KBM-7 (cell line): ENCODE measurements at regions not wholly inside any gene's neighbourhood (a gene's known extent, or its start where the extent isn't known, plus 50 kb on each side); places are given as distances from the start of the nearest gene placed in this dataset.
"Not testable (repeated sequence)": the region's sequence is repeated elsewhere in the genome, so short reads cannot be mapped to it uniquely, and the experiment has no call there.

Experiments
- DNase-seq: peaks from one replicate; pipeline ENCODE4 v3.0.0-alpha.2; 2015
- in situ Hi-C: fragments of 300-500 bp; cut with MboI; formaldehyde crosslinking; loops from 2 replicates; pipeline ENCODE4 v1.14.3; 2020; ENCODE audit warnings: low sequenced_read_pairs, low pct_unique_long_range_greater_than_20kb, mixed read lengths

DNA sequence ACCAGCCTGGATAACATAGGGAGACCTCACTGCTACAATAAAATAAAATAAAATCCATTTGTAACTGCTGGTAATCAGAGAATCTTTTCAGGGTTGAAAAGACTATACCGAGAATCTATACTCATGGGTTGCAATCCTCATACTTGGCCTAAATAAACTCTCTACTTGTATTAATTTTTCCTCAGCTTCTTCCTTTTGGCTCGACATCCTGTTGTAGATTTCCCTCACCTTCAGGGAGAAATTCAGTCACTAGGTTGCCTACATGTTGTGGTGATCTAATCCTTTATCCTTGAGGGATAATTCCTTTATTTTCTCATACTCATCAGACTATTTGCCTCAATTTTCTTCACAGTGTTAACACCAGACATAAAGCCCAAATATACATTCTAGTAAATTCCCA, 1093.4 kb downstream of the SORCS3 start:
- in situ Hi-C loops = no loop called here
- no peak for DNase-seq

DNA sequence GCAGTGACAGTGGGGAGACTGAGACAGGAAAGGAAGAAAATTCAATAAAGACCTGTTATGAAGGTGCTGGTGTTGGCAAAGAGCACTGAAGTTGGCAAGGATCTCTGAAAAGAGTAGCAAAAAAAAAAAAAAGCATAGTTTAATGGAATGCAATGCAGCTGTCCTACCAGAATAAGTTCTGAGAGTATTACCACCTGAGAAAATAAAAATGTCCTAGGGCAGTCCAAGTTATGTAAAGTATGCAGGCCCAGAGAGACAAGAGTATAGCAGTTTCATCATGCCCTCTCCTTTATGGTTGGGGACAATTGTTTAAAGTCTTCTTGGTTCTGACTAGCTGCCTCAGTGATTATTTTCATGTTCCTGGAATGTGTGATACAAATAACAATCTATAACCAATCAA, 1092.8 kb downstream of the SORCS3 start:
- no peak for DNase-seq
- in situ Hi-C loops = no loop called here

DNA sequence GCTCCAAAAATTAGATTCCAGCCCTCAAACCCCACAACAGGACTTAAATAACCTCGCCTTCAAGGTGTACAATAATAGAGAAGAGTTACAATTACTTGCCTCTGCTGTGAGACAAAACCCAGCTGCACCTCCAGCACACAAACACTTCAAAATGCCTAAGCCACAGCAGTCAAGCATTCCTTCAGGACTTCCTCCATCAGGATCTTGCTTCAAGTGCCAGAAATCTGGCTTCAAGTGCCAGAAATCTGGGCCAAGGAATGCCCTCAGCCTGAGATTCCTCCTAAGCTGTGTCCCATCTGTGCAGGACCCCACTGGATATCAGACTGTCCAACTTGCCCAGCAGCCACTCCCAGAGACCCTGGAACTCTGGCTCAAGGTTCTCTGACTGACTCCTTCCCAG, 1088.3 kb downstream of the SORCS3 start:
- DNase-seq = no peak
- in situ Hi-C loops = no loop called here

DNA sequence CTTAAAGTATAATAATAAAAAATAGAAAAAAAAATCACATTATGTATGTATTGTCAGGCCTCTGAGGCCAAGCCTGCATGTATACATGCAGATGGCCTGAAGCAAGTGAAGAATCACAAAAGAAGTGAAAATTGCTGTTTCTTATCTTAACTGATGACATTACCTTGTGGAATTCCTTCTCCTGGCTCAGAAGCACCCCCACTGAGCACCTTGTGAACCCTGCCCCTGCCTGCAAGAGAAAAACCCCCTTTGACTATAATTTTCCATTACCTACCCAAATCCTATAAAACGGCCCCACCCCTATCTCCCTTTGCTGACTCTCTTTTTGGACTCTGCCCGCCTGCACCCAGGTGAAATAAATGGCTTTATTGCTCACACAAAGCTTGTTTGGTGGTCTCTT, 1086.5 kb downstream of the SORCS3 start:
- DNase-seq, in situ Hi-C loops: not testable (repeated sequence)

- no peak for DNase-seq
- in situ Hi-C loops = no loop called here
These were observed 1086.0 kb downstream of the SORCS3 start for GRCh38 chr10:105727131-105727530.

DNA sequence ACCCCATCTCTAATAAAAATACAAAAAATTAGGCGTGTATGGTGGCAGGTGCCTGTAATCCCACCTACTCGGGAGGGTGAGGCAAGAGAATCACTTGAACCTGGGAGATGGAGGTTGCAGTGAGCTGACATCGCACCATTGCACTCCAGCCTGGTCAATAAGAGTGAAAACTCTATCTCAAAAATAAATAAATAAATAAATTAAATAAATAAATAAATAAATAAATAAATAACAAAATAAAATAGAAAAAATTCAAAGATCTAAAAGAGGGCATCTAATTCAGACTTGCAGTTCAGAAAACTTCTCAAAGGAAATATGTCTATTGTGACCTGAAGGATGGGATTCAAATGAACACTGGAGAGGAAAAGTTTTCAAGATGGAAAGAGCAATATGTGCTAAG, 1085.1 kb downstream of the SORCS3 start:
- in situ Hi-C loops = no loop called here
- DNase-seq = no peak

- DNase-seq = no peak
- in situ Hi-C loops = no loop called here
These were observed 1083.9 kb downstream of the SORCS3 start for GRCh38 chr10:105725007-105725406.

DNA sequence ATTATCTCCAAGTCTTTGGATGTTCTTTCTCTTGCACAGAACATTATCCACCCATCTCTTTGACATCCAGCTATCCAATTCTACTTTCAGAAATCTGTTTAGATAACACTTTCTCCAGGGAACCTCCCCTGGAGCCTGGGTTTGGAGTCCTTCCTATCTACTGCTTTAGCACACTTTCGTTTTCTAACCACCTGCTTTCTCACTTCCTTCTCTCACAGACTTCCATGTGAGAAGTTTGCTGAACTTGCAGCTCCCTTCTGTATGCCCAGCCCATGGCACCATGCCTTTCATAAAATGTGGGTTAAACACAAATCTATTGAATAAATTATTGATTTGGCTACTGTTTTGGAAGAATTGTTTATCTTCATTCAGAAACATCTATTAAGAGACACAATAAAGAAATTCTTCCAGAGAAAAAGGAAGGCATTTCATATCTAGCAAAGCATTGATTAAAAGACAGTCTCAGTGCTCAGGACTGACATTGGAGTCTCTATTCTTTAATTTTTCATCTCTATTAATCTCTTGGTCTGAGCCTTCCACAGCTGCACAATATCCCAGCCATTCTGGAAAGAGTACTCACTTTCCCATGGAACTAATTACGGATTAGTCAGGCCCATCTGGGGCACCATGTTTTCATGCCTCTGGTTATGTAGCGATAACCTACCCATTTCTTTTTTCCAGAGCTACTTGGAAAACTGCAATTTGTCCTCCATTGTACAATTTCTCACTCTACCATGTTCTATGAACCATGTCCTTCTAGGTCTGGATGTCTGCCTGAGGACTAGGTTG, 1077.3 kb downstream of the SORCS3 start:
- in situ Hi-C loops = no loop called here
- DNase-seq = no peak

DNA sequence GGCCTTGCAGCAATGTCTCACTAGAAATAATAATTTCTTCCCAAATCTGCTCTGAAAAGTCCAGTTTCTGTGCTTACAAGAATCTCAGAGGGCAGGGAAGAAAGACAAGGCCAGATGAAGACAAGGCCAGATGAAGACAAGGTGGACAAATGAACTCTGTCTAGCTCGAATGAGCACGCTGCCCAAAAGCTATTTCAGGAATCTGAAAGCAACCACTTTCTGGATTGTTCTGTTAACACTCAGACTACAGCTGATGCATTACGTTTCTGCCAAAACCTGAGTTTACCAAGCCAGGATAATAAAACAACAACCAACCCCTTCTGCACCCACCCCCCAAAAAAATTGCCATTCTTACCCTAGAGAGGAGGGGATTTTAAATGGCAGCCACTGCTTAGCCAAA, 1073.6 kb downstream of the SORCS3 start:
- DNase-seq = no peak
- in situ Hi-C loops = no loop called here

- no peak for DNase-seq
- in situ Hi-C loops = no loop called here
These were observed 1066.5 kb downstream of the SORCS3 start for GRCh38 chr10:105707603-105708002.

DNA sequence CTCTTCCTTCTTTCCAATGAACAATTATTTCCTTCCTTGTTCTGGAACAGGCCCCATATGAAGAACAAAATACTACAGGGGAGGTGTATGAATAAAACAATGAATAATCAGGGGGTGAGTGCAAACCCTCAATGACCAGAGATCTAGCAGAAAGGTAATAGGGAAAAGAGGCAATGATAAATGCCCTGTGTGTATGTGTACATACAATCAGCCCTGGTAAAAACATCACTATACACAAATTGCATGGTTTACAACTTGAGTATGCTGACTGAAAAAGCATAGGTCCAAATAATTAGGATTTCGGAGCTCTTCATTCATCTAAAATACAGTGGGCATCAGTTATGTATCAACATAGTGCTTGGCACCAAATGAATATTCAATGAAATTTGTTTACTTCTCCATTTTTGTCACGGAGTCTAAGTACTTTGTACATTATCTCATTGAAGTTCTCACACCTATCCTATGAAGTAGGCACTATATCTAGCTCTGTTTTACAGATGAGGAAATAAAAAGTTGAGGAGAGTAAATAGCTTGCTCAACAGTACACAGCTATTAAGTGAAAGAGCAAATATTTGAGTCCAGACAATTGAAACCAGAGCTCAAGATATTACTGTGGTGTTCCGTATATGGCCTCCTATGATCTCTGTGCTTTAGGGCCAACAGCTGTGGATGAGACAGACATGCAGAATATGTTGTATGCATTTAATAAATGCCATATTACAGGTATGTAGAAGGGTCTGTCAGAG, 1065.4 kb downstream of the SORCS3 start:
- in situ Hi-C loops = no loop called here
- no peak for DNase-seq

GRCh38 chr10:105702211-105702610, 1061.1 kb downstream of the SORCS3 start:
- DNase-seq = no peak
- in situ Hi-C loops = no loop called here

DNA sequence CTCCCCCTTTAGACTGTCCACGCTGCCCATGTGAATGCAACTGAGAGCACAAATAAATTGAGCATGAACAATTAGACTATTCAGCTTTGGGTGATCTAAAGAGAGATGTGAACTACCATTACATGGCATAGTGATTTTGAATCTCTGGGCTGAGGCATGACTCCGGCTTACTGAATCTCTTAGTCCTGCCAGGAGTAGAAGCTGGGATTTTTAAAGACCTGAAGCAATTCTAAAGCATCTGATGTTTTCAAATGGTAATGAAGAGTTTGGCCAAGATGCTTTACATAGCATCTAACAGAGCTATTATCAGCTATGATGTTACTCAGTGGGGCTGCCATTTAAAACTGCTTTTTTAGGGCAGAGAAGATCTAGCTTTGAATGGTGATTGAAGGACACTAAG, 1059.1 kb downstream of the SORCS3 start:
- in situ Hi-C loops = no loop called here
- no peak for DNase-seq

GRCh38 chr10:105699504-105699903, 1058.4 kb downstream of the SORCS3 start:
- no peak for DNase-seq
- in situ Hi-C loops = no loop called here

DNA sequence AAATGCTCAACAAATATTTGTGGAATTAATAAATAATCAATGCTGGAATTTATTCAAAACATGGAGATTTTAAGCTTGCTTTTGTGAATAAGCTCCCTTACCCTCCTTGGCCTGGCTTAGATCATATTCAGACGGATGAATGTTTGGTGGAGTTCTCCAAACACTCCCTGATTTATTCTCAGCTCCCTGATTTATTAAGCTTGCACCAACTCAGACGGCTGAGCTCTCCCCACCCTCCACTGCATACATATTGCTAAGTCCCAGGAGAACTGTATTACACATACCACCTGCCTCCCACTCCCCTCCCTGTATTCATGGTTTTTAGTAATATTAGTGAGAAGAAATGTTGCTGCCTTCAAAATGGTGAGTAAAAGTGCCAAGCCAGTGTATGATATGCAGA, 1057.5 kb downstream of the SORCS3 start:
- DNase-seq = no peak
- in situ Hi-C loops = no loop called here

DNA sequence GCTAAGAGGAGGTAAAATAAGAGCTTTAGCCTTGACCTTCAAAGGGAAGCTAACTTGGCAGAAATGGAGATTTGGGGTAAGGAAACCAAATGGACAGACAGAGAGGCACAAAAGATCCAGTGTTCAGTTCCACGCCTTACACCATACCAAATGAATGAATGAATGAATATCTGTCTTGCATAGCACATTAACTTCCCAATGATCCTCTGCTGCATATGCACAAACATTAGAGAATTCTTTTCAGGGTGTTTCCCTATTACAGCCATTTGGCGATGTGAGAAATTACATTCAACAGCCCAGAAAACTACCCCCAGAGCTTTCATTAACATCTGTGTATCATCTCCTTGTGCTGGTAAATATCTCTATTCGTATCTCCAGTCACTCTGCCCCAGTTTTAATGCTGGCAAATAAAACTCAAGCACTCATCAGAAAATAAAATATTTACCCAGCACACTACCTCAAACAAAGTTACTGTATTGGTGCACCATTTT, 1056.2 kb downstream of the SORCS3 start:
- DNase-seq = no peak
- in situ Hi-C loops = no loop called here

GRCh38 chr10:105691811-105692210, 1050.7 kb downstream of the SORCS3 start:
- peak; percentile 27 for DNase-seq
- in situ Hi-C loops = no loop called here

DNA sequence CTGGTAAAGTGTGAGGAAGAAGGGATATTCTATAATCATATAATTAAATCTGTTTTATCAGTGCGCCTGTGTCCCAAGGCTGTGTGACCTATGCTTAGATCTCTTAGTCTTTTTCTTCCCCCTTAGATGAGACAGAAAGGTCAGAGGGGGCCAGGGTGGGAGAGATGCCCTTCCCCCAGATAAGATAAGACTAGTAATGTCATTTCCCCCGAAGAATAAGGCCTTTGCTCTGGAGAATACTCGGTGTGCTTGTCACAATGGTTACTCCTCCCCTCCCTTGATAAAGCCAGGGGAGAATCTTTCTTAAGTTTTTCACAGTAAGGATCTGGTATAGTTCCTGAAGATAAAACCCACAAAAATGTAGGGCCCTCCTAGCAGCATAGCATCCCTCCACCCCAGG, 1041.8 kb downstream of the SORCS3 start:
- in situ Hi-C loops = no loop called here
- no peak for DNase-seq

GRCh38 chr10:105681051-105681450, 1040.0 kb downstream of the SORCS3 start:
- in situ Hi-C loops = no loop called here
- DNase-seq = no peak

DNA sequence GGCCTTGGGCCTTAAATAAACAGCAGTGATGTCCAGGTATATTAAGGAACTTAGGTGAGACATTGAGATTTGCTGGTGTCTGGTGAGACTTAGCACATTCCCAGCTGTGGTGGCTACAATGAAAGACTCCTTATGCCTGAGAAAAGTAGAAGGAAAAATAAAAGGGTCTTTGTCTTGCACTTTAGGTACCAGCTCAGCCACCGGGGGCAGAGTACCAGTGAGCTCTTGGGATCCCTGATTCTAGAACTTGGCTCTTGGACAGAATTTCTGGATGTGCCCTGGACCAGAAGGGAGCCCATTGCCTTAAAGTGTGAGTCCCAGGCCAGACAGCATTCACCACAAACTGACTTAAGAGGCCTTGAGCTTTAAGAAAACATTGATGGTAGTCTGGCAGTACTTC, 1038.7 kb downstream of the SORCS3 start:
- in situ Hi-C loops = no loop called here
- no peak for DNase-seq

DNA sequence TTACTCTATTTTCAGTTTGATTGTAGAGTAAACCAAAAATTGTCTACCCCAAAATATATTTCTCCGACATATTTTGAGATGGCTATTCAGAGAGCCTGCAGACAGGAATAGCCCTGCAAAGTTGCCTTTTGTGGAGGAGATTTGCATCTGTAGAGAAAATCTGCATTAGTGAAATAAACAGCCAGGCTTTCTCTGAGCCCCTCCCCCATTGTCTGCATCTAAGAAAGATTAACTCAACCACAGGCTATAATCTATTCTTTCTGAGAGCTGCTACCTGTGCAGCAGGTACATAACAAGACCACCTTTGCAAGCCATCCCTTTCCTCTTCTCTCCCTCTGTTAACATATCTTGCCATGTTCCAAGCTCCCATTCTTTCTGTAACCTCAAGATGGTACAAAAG, 1034.2 kb downstream of the SORCS3 start:
- DNase-seq = no peak
- in situ Hi-C loops = no loop called here
